OCI-LY3 (cell line): ENCODE measurements at regions not wholly inside any gene's neighbourhood (a gene's known extent, or its start where the extent isn't known, plus 50 kb on each side); places are given as distances from the start of the nearest gene placed in this dataset.
A peak's percentile ranks its signal among the peaks of the same experiment; 100 is the strongest.
"Not testable (repeated sequence)": the region's sequence is repeated elsewhere in the genome, so short reads cannot be mapped to it uniquely, and the experiment has no call there.

ENCODE experiments used
- H2AFZ ChIP-seq: fragments of 200-600, 300-600 bp; shearing (Covaris generic); 2 replicates; pipeline ENCODE4 v1.6.0; 2014; ENCODE audit warnings: antibody characterized with exemption, low read depth, low read length
- H3K27ac ChIP-seq: fragments of 200-600, 300-600 bp; sonication (generic); 2 replicates; pipeline ENCODE4 v1.5.1; 2014; ENCODE audit warnings: mild to moderate bottlenecking, low read length, moderate library complexity, mixed read lengths
- H3K27me3 ChIP-seq: fragments of 200-600, 300-600 bp; sonication (generic); 2 replicates; pipeline ENCODE4 v1.6.1; 2014; ENCODE audit warnings: low read depth, low read length, mixed read lengths
- H3K36me3 ChIP-seq: fragments of 200-600, 300-600 bp; sonication (generic); replicated peaks from 2 replicates; pipeline ENCODE3; 2014; ENCODE audit warnings: low read depth, low read length, mixed read lengths
- H3K4me1 ChIP-seq: fragments of 300-600, 200-600 bp; sonication (generic); 2 replicates; pipeline ENCODE4 v1.6.1; 2014; ENCODE audit warnings: low read length, mixed read lengths
- H3K4me2 ChIP-seq: fragments of 200-600, 300-600 bp; sonication (generic); 2 replicates; pipeline ENCODE4 v1.6.1; 2014; ENCODE audit warnings: low read length, mixed read lengths
- H3K4me3 ChIP-seq: fragments of 300-600, 200-600 bp; sonication (generic); 2 replicates; pipeline ENCODE4 v1.5.1; 2014; ENCODE audit warnings: antibody characterized with exemption, mild to moderate bottlenecking, low read length, moderate library complexity
- H3K79me2 ChIP-seq: fragments of 300-600, 200-600 bp; shearing (Covaris generic); 2 replicates; pipeline ENCODE4 v1.6.1; 2014; ENCODE audit warnings: mild to moderate bottlenecking, low read length, mixed read lengths
- H3K9ac ChIP-seq: fragments of 300-600, 200-600 bp; shearing (Covaris generic); 2 replicates; pipeline ENCODE4 v1.6.0; 2014; ENCODE audit warnings: mild to moderate bottlenecking, low read length, moderate library complexity
- H3K9me3 ChIP-seq: fragments of 200-600, 300-600 bp; shearing (Covaris generic); 2 replicates; pipeline ENCODE4 v1.6.1; 2014; ENCODE audit warnings: low read length, mixed read lengths; ENCODE audit not compliant: insufficient read depth
- H4K20me1 ChIP-seq: fragments of 200-600, 300-600 bp; sonication (generic); 2 replicates; pipeline ENCODE4 v1.6.1; 2016; ENCODE audit warnings: low read length, mixed read lengths; ENCODE audit not compliant: insufficient read depth
- EZH2phosphoT487 ChIP-seq: fragments of 200-600 bp; shearing (Covaris generic); IDR thresholded peaks from 2 replicates; pipeline ENCODE4 v1.6.1; 2018; ENCODE audit warnings: antibody characterized with exemption, mixed run types, low read depth
- TF ChIP-seq, protein P1 (sequence below): fragments of 200-600, 300-600 bp; sonication (generic); IDR thresholded peaks from 2 replicates; pipeline ENCODE4 v1.5.1; 2014; ENCODE audit warnings: antibody characterized with exemption, low read length, low read depth

DNA sequence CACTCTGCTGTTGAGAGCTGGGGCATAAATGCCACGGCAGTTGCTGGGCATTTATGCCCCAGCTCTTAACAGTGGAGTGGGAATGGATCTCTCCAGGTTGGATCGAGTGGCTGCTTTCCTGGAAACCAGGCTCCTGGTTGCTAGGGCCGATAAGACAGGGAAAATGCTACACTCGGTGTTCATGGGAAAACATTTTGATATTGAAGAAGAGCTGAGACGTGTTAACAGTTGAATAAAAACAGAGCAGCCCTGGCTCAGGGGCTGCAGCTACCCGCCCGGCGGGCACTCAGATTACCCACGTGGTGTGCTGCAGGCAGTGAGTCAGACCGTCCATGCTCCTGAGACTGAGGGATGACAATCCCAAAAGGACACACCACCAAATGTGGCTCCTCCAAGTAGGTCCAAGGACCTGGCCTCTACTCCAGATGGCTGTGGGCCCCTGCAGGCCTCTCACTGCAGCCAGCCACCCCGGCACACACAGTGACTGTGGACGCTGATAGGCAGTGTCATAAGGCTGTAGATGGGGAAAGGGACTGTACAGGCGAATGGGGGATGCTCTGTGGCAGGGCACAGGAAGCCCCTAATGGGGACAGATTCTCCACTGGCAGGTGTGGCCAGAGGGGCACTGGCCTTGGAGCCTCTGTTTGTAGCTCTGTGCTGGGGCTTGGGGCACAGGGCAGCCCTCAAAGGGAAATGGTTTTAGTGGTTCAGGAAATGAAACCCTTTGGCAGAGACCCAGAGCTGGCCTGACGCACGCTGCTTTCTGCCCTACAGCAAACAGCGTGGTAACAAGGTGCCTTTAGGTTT, 237.8 kb downstream of the LY86 start:
- Histone ChIP-seq H3K27ac (peak overlapping the region; percentile 39; the same call in 1 of the 2 replicates), H3K4me1 (peaks cover 49% of the 10 kb centered on the region), H4K20me1 (no peaks in the 10 kb centered on the region), H3K27me3 (peaks cover 22% of the 10 kb centered on the region), H3K4me3 (peak overlapping the region; percentile 64), H3K36me3 (no peaks in the 10 kb centered on the region), H3K79me2 (no peaks in the 10 kb centered on the region), H2AFZ (peak overlapping the region; percentile 67; the same call in 1 of the 2 replicates), H3K9me3 (no peaks in the 10 kb centered on the region), H3K9ac (peak overlapping the region; percentile 61; the same call in 1 of the 2 replicates), H3K4me2 (peak overlapping the region; percentile 88)
- TF ChIP-seq EZH2phosphoT487: no peak
- TF ChIP-seq, protein P1, sequence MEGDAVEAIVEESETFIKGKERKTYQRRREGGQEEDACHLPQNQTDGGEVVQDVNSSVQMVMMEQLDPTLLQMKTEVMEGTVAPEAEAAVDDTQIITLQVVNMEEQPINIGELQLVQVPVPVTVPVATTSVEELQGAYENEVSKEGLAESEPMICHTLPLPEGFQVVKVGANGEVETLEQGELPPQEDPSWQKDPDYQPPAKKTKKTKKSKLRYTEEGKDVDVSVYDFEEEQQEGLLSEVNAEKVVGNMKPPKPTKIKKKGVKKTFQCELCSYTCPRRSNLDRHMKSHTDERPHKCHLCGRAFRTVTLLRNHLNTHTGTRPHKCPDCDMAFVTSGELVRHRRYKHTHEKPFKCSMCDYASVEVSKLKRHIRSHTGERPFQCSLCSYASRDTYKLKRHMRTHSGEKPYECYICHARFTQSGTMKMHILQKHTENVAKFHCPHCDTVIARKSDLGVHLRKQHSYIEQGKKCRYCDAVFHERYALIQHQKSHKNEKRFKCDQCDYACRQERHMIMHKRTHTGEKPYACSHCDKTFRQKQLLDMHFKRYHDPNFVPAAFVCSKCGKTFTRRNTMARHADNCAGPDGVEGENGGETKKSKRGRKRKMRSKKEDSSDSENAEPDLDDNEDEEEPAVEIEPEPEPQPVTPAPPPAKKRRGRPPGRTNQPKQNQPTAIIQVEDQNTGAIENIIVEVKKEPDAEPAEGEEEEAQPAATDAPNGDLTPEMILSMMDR: no peak

DNA sequence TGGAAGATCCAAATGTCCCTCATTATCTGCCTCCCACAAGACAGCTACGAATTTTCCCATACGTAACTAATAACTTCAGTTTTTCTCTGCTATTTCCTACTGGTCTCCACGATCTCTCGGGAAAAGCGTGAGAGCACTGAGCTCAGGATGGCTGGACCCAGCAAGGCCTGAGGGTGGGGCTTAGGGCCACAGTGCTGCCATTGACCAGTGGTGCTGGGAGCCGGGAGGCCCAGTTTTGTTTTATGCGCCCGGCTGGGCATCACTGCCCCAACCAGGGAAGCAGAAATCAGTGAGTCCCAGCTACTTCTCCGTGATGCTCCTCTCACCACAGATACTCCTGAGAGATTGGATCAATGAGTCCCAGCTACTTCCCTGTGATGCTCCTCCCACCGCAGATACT, 238.4 kb downstream of the LY86 start:
- H3K27me3 ChIP-seq: peaks cover 25% of the 10 kb centered on the region
- H3K79me2 ChIP-seq: no peaks in the 10 kb centered on the region
- H3K4me1 ChIP-seq: peaks cover 49% of the 10 kb centered on the region
- H4K20me1 ChIP-seq: no peaks in the 10 kb centered on the region
- H2AFZ ChIP-seq: peak overlapping the region; percentile 67; the same call in 1 of the 2 replicates
- no peak overlapping the region for H3K27ac ChIP-seq
- H3K36me3 ChIP-seq: no peaks in the 10 kb centered on the region
- no peaks in the 10 kb centered on the region for H3K9me3 ChIP-seq
- peak overlapping the region; percentile 88 for H3K4me2 ChIP-seq
- TF ChIP-seq, protein P1: no peak
- TF ChIP-seq EZH2phosphoT487: no peak
- peak overlapping the region; percentile 64 for H3K4me3 ChIP-seq
- peak overlapping the region; percentile 61 for H3K9ac ChIP-seq

DNA sequence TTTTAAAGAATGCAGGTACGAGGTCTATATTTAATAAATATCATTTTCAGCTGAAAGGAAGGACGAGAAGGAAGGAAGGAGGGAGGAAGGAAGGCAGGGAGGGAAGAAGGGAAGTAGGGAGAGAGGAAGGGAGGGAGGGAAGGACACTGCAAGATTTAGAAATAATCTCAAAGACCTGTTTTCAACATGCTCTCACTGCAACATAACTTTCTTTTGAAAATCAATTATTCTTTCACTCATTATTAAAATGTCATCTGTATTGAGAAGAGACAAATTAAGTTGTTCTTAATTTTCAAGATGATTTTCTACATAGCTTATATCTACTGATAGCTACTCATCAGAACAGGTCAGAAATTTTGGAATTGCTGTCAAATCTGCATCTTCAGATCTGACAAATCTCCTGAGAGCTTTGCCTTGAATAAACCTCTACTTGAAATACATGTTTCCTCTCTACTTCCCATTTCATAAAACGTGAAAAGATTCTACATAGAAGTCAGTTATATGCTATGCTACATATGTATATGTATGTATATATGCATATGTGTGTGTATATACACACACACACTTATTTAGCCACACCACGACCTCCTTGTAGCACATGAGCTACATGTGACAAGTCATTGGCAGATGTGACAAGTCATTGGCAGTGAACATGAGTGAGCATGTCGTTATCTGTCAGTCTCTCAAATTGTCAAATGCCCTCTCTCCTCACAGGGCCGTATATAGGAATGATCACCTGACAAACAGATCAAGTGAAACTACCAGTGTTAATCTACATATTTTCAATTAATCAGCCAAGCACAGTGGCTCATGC, 241.6 kb downstream of the LY86 start:
- H3K4me1 ChIP-seq: peaks cover 23% of the 10 kb centered on the region
- H3K27me3 ChIP-seq: peaks cover 30% of the 10 kb centered on the region
- no peak overlapping the region for H3K4me3 ChIP-seq
- H3K27ac ChIP-seq: no peak overlapping the region
- H3K79me2 ChIP-seq: no peaks in the 10 kb centered on the region
- no peaks in the 10 kb centered on the region for H4K20me1 ChIP-seq
- H2AFZ ChIP-seq: no peak overlapping the region
- H3K9me3 ChIP-seq: no peaks in the 10 kb centered on the region
- H3K36me3 ChIP-seq: no peaks in the 10 kb centered on the region
- TF ChIP-seq, protein P1: no peak
- TF ChIP-seq EZH2phosphoT487: no peak
- no peak overlapping the region for H3K4me2 ChIP-seq
- H3K9ac ChIP-seq: no peak overlapping the region

DNA sequence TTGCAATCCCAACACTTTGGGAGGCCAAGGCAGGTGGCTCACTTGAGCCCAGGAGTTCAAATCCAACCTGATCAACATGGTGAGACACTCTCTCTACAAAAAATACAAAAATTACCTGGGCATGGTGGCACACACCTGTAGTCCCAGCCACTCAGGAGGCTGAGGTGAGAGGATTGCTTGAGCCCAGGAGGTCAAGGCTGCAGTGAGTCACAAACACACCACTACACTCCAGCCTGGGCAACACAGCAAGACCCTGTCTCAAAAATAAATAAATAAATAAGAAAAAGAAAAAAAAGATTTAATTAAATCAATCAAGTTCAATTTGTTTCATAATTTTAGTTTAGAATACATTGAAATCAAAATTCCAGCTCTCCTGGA, 242.2 kb downstream of the LY86 start:
- not testable (repeated sequence) for H4K20me1 ChIP-seq, H3K36me3 ChIP-seq, H3K4me3 ChIP-seq, H3K27ac ChIP-seq, H3K79me2 ChIP-seq, H3K9me3 ChIP-seq, H3K9ac ChIP-seq, H3K4me2 ChIP-seq, H2AFZ ChIP-seq
- Histone ChIP-seq H3K4me1 (peaks cover 17% of the 10 kb centered on the region), H3K27me3 (peaks cover 28% of the 10 kb centered on the region)
